IPS DF 19.7 (cell line): ENCODE measurements at regions not wholly inside any gene's neighbourhood (a gene's known extent, or its start where the extent isn't known, plus 50 kb on each side); places are given as distances from the start of the nearest gene placed in this dataset.
A peak's percentile ranks its signal among the peaks of the same experiment; 100 is the strongest.

Experiments
- DNase-seq: peaks from one replicate; pipeline ENCODE4 v3.0.0-alpha.2; 2013; ENCODE audit warnings: low read depth, low spot score

DNA sequence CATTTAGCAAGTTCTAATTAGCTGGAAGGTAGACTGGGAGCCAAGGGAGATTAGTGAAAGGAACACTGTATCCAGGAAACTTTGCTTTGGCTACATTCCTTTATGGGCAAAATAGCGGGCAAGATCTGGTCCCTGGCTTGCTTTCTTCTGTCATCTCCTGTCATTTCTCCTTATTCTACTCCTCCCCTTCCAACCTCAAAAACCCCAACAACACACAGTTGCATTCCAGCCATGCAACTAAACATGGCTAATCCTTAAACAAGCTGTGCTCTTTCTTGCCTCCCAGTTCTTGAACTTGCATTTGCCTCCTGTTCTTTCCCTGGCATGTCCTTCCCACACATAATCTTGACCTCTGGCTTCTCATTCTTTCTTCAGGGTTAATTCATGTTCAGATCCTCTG, 59.5 kb upstream of the CDCA7L start:
- no peak for DNase-seq

DNA sequence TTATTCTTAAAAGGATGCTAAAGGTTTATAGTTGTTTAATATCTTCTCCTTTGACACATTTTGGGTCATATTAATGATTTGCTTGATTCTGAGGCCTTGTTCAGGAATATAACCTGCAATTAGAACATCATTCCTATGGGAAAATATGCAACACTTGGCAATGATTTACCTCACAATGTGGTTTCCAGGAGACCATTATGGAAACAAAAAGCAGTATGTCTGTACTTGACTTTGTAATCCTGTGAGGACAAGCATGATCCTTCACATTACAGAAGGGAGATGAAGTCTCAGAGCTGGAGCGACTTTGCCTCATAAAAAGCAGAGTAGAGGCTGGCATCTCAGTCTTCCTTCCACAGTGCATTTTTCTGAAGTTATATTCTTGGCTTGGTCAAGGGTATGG, 57.0 kb upstream of the CDCA7L start:
- DNase-seq = no peak

DNA sequence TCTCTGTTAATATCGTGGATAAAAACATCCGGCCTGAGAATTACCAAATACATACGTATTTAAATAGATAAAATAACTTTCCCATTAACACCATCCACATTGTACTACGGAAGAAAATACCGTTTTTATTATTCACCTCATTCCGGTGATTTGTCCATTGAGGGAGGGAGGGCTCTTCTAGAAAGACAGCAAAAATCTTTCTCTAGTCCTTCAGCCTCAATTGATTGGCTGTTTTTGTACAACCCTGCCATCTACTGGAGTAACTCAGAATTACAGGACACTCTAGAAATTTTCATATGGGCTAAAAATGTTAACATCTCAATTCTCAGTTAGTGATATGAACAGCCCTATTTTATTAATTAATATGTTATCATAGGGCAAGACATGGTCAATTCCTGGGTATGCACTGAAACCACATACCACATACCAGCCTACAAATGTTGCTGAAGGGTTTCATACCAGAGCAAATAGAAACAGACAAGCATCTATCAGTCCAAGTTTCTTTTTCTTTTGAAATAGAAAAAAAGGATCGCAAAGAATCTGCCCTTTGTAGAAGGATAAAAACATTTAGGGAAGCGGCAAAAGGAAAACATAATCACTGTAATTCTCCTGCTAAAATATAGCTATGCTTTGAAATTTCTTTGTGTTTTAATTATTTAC, 55.8 kb upstream of the CDCA7L start:
- DNase-seq = peak; percentile 2

DNA sequence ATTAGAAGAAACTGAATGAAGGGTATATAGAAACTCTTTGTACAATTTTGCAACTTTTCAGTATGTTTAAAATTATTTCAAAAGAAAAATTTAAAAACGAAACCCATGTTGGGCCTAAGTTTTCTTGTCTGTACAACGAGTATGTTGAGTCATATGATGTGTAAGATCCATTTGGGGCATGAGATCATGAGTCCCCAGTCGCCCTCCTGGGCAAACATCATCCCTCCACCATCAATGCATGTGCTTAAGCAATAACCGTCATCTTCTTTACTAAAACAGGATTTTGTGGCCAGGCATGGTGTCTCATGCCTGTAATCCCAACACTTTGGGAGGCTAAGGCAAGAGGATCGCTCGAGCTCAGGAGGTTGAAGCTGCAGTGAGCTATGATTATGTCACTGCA, 54.2 kb upstream of the CDCA7L start:
- no peak for DNase-seq

DNA sequence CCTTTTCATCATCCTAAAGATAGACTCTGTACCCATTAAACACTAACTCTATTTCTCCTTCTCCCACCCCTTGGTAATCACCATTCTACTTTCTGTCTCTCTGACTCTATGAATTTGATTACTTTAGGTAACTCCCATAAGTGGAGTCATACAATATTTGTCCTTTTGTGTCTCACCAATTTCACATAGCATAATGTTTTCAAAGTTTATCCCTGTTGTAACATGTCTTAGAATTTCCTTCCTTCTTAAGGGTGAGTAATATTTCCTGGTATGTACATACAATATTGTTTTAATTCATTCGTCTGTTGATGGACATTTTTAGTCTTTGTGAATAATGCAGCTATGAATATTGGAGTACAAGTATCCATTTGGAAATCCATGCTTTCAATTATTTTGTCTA, 50.9 kb upstream of the CDCA7L start:
- no peak for DNase-seq
